Coronary artery (tissue), 2 donors: ENCODE measurements at regions not wholly inside any gene's neighbourhood (a gene's known extent, or its start where the extent isn't known, plus 50 kb on each side); places are given as distances from the start of the nearest gene placed in this dataset.

Experiments
- DNase-seq: peaks from one replicate; pipeline ENCODE4 v3.0.0-alpha.2; 2017; ENCODE audit warnings: low spot score
- H3K27ac ChIP-seq, 2 donors: fragments of 200-600 bp; sonication (generic); one replicate each; pipeline ENCODE4 v1.5.1; 2016 to 2019
- H3K4me3 ChIP-seq: fragments of 200-600 bp; sonication (generic); 2 replicates; pipeline ENCODE4 v1.5.1; 2016; ENCODE audit warnings: mild to moderate bottlenecking, moderate library complexity
- TF ChIP-seq, protein P1 (sequence below): fragments of 200-600 bp; sonication (generic); IDR thresholded peaks from one replicate; pipeline ENCODE4 v1.5.1; 2019; ENCODE audit warnings: antibody characterized with exemption

DNA sequence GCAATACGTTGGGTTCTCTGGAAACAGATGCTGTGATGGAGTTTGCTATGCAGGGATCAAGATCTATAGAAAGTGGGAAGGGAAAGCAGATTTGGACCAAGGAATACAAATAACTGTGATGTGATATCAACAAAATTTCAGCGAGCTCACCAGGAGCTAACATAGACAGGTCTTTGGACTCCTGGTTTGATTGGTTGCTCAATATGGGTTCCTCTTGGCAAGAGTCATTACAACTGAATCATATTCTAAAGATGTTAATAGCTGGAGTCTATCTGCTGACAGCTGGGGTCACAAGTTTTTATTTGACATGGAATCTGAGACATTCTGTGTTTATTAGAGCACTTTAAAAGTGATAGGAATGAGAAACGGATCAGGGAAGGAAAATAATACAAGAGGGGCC lies 637.6 kb upstream of the GNPDA2 start:
- no peak for DNase-seq
- H3K4me3 ChIP-seq = no peak overlapping the region
- no peak overlapping the region for H3K27ac ChIP-seq
- TF ChIP-seq, protein P1, sequence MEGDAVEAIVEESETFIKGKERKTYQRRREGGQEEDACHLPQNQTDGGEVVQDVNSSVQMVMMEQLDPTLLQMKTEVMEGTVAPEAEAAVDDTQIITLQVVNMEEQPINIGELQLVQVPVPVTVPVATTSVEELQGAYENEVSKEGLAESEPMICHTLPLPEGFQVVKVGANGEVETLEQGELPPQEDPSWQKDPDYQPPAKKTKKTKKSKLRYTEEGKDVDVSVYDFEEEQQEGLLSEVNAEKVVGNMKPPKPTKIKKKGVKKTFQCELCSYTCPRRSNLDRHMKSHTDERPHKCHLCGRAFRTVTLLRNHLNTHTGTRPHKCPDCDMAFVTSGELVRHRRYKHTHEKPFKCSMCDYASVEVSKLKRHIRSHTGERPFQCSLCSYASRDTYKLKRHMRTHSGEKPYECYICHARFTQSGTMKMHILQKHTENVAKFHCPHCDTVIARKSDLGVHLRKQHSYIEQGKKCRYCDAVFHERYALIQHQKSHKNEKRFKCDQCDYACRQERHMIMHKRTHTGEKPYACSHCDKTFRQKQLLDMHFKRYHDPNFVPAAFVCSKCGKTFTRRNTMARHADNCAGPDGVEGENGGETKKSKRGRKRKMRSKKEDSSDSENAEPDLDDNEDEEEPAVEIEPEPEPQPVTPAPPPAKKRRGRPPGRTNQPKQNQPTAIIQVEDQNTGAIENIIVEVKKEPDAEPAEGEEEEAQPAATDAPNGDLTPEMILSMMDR = no peak

DNA sequence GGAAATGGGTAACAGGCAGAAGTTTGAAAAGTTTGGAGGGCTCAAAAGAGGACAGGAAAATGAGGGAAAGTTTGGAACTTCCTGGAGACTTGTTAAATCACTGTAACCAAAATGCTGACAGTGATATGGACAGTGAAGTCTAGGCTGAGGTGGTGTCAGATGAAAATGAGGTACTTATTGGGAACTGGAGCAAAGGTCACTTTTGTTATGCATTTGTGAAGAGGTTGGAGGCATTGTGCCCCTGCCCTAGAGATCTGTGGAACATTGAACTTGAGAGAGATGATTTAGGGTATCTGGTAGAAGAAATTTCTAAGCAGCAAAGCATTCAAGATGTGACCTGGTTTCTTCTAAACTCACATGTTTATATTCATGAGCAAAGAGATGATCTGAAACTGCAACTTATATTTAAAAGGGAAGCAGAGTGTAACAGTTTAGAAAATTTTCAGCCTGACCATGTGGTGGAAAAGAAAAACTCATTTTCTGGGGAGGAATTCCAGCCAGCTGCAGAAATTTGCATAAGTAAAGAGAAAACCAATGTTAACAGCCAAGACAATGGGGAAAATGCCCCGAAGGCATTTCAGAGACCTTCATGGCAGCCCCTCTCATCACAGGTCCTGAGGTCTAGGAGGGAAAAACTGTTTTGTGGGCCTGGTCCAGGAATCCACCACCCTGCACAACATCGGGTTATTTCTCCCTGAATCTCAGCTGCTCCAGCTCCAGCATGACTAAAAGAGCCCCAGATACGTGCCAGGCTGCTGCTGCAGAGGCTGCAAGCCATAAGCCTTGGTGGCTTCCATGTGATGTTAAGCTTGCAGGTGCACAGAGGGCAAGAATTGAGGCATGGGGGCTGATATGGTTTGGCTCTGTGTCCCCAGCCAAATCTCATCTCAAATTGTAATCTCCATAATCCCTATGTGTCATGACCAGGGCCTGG lies 632.5 kb upstream of the GNPDA2 start:
- DNase-seq = no peak
- TF ChIP-seq, protein P1 = no peak
- no peak overlapping the region for H3K27ac ChIP-seq
- no peak overlapping the region for H3K4me3 ChIP-seq

DNA sequence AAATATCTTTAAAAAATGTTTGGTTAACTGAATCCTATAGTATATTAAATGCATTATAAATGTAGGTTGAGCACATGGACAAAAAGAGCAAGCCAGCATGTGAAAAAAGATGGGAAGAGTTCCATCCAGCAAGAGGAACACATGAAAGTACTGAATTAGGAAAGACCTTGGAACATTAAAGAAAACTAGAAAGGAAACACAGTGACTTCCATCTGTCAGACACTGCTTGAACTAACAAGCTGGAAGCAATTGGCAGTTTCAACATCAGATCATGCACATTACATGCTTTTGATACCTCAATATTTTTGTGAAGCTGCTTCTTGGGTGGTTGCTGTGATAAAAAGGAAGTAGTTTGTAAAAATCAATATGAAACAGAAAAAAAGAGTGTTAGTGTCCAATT lies 626.8 kb upstream of the GNPDA2 start:
- DNase-seq = no peak
- H3K4me3 ChIP-seq = no peak overlapping the region
- TF ChIP-seq, protein P1 = no peak
- no peak overlapping the region for H3K27ac ChIP-seq

DNA sequence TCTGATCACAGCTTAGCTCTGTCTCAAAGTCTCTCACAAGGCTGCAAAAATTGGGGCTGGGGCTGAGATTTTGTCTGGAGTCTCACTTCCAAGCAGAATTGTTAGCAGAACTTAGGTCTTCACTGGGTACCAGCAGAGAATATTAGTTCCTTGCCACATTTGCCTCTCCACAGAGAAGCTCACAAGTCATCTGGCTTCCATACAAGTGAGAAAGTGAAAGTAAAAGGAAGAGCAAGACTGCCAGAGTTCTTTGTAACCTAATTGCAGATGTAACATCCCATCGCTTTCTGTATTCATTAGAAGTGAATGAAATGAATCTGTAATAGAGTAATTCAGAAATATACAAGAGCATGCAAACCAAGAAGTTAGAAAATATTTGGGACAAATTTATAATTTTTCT lies 624.1 kb upstream of the GNPDA2 start:
- TF ChIP-seq, protein P1 = no peak
- no peak for DNase-seq
- H3K27ac ChIP-seq = no peak overlapping the region
- H3K4me3 ChIP-seq = peak overlapping the region; percentile 64

DNA sequence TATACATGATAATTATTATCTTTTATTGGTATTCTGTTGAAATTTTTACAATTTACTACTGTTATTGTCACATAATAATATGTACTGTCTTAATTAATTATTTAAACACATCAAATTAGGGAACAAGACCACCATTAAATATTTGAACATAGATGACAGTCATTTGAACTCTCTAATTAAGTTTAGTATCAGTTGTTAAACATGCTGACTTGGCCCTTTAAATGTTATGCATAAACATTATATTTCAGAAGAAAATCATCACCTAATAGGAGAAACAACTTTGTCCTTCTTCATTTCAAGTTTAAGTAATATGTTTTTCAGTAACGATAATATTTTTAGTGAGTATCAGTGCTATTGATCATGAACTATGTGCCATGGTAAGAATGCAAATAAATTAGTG lies 623.5 kb upstream of the GNPDA2 start:
- Histone ChIP-seq H3K27ac (no peak overlapping the region), H3K4me3 (peak overlapping the region; percentile 64)
- no peak for DNase-seq
- TF ChIP-seq, protein P1 = no peak

DNA sequence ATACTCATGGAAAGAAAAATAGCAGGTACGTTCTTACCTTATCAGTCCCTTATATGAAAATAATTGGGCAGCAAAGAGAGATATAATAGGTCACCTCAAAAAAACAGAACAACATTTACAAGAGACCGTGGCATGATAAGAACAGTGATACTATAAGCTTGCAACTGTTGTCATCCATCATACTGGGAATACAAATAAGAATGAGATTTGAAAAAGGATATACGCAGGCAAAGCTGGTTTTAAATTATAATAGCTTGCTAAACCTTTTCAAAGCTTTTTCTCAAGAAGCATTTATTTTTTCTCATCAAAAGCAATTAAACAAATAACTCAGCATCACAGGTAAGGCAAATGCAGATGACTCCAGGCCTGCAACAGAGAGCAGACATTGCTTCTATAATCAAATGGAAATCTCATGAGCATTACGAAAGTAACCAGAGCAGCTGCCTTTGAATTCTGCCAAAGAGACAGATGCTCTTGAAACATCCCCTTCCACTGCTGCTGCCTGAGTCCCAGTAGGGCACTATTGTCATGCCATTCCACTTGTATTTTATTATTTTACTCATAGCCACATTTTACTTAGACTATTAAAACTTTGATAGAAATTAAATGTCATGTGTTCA lies 620.6 kb upstream of the GNPDA2 start:
- no peak overlapping the region for H3K4me3 ChIP-seq
- TF ChIP-seq, protein P1 = no peak
- DNase-seq = no peak
- no peak overlapping the region for H3K27ac ChIP-seq

DNA sequence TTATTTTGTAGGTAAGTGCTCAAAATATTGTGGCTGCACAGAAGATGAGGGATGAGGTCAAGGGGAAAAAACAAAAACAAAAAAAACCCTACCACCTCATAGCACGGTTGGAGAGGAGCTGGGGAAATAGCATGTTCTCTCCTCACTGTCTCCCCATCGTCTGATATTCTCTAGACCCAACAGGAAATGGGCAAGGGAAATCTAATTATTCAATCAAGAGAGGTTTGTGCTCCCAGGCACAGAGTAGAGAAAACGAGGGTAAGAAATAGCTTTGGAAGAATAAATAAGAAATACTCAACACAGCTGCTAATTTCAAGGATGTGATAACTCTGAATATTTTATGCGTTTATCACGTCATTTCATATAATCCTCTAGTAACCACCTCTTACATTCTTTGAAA lies 619.2 kb upstream of the GNPDA2 start:
- DNase-seq = no peak
- Histone ChIP-seq H3K4me3 (no peak overlapping the region), H3K27ac (no peak overlapping the region)
- TF ChIP-seq, protein P1 = no peak
